Neuron (in vitro differentiated cells): ENCODE measurements at regions not wholly inside any gene's neighbourhood (a gene's known extent, or its start where the extent isn't known, plus 50 kb on each side); places are given as distances from the start of the nearest gene placed in this dataset.

ENCODE experiments used
- H2AFZ ChIP-seq: one replicate; pipeline ENCODE4 v1.6.1; 2013; ENCODE audit warnings: low read depth, mild to moderate bottlenecking, inconsistent platforms, low read length, moderate library complexity
- H3K27me3 ChIP-seq: one replicate; pipeline ENCODE4 v1.6.1; 2013; ENCODE audit warnings: low read length; ENCODE audit not compliant: insufficient read depth
- H3K36me3 ChIP-seq: one replicate; pipeline ENCODE4 v1.6.1; 2013; ENCODE audit warnings: low read length; ENCODE audit not compliant: insufficient read depth
- H3K4me1 ChIP-seq: one replicate; pipeline ENCODE4 v1.6.1; 2013; ENCODE audit warnings: low read length; ENCODE audit not compliant: insufficient read depth
- H3K4me3 ChIP-seq: 2 replicates; pipeline ENCODE4 v1.5.1; 2013; ENCODE audit warnings: mild to moderate bottlenecking, low read length, moderate library complexity
- H3K9me3 ChIP-seq: one replicate; pipeline ENCODE4 v1.6.1; 2013; ENCODE audit warnings: low read length

GRCh38 chr16:63623551-63624039 is 1498.3 kb downstream of the CDH11 start:
- Histone ChIP-seq H3K27me3 (no peaks in the 10 kb centered on the region), H3K9me3 (no peaks in the 10 kb centered on the region)

GRCh38 chr16:63618896-63619485 is 1502.9 kb downstream of the CDH11 start:
- no peak overlapping the region for H3K4me3 ChIP-seq
- H3K27me3 ChIP-seq = no peaks in the 10 kb centered on the region
- no peaks in the 10 kb centered on the region for H3K9me3 ChIP-seq
- H2AFZ ChIP-seq = no peak overlapping the region
- no peaks in the 10 kb centered on the region for H3K36me3 ChIP-seq
- H3K4me1 ChIP-seq = no peaks in the 10 kb centered on the region

More at GRCh38 chr16:63623551-63624039, 1498.3 kb downstream of the CDH11 start:
- Histone ChIP-seq H3K4me3 (no peak overlapping the region), H3K36me3 (no peaks in the 10 kb centered on the region), H3K4me1 (no peaks in the 10 kb centered on the region), H2AFZ (peak overlapping the region; percentile 28)

- no peak overlapping the region for H2AFZ ChIP-seq
- H3K9me3 ChIP-seq = no peaks in the 10 kb centered on the region
- no peaks in the 10 kb centered on the region for H3K4me1 ChIP-seq
- no peak overlapping the region for H3K4me3 ChIP-seq
- no peaks in the 10 kb centered on the region for H3K27me3 ChIP-seq
- H3K36me3 ChIP-seq = no peaks in the 10 kb centered on the region
Observed at GRCh38 chr16:63617990-63618763, 1503.7 kb downstream of the CDH11 start.

- H2AFZ ChIP-seq = no peak overlapping the region
- H3K27me3 ChIP-seq = no peaks in the 10 kb centered on the region
- no peak overlapping the region for H3K4me3 ChIP-seq
- no peaks in the 10 kb centered on the region for H3K4me1 ChIP-seq
- H3K9me3 ChIP-seq = no peaks in the 10 kb centered on the region
- H3K36me3 ChIP-seq = no peaks in the 10 kb centered on the region
Observed at GRCh38 chr16:63617047-63617989, 1504.5 kb downstream of the CDH11 start.

- H3K4me1 ChIP-seq = no peaks in the 10 kb centered on the region
- no peaks in the 10 kb centered on the region for H3K27me3 ChIP-seq
- H3K36me3 ChIP-seq = no peaks in the 10 kb centered on the region
- H2AFZ ChIP-seq = no peak overlapping the region
- no peaks in the 10 kb centered on the region for H3K9me3 ChIP-seq
- no peak overlapping the region for H3K4me3 ChIP-seq
Observed at GRCh38 chr16:63614429-63614828, 1507.4 kb downstream of the CDH11 start.

- Histone ChIP-seq H3K4me3 (no peak overlapping the region), H3K36me3 (no peaks in the 10 kb centered on the region), H3K27me3 (no peaks in the 10 kb centered on the region), H3K9me3 (no peaks in the 10 kb centered on the region), H3K4me1 (no peaks in the 10 kb centered on the region), H2AFZ (no peak overlapping the region)
Observed at GRCh38 chr16:63613701-63614100, 1508.2 kb downstream of the CDH11 start.

GRCh38 chr16:63612462-63613227 is 1509.2 kb downstream of the CDH11 start:
- H3K27me3 ChIP-seq = no peaks in the 10 kb centered on the region
- H3K4me1 ChIP-seq = no peaks in the 10 kb centered on the region
- no peak overlapping the region for H3K4me3 ChIP-seq
- H3K36me3 ChIP-seq = no peaks in the 10 kb centered on the region
- no peak overlapping the region for H2AFZ ChIP-seq
- no peaks in the 10 kb centered on the region for H3K9me3 ChIP-seq

GRCh38 chr16:63606778-63607177 is 1515.1 kb downstream of the CDH11 start:
- no peak overlapping the region for H2AFZ ChIP-seq
- no peaks in the 10 kb centered on the region for H3K36me3 ChIP-seq
- H3K9me3 ChIP-seq = no peaks in the 10 kb centered on the region
- H3K4me1 ChIP-seq = no peaks in the 10 kb centered on the region
- H3K27me3 ChIP-seq = no peaks in the 10 kb centered on the region
- H3K4me3 ChIP-seq = no peak overlapping the region

- no peak overlapping the region for H3K4me3 ChIP-seq
- no peak overlapping the region for H2AFZ ChIP-seq
Observed at GRCh38 chr16:63602206-63602927, 1519.5 kb downstream of the CDH11 start.

GRCh38 chr16:63596716-63597115 is 1525.1 kb downstream of the CDH11 start:
- Histone ChIP-seq H3K27me3 (no peaks in the 10 kb centered on the region), H3K36me3 (no peaks in the 10 kb centered on the region), H3K4me3 (no peak overlapping the region), H3K9me3 (no peaks in the 10 kb centered on the region), H3K4me1 (no peaks in the 10 kb centered on the region), H2AFZ (no peak overlapping the region)

More at GRCh38 chr16:63602206-63602927, 1519.5 kb downstream of the CDH11 start:
- Histone ChIP-seq H3K4me1 (no peaks in the 10 kb centered on the region), H3K36me3 (no peaks in the 10 kb centered on the region), H3K9me3 (no peaks in the 10 kb centered on the region), H3K27me3 (no peaks in the 10 kb centered on the region)

GRCh38 chr16:63592852-63593251 is 1529.0 kb downstream of the CDH11 start:
- Histone ChIP-seq H3K27me3 (no peaks in the 10 kb centered on the region), H3K4me1 (no peaks in the 10 kb centered on the region), H3K36me3 (no peaks in the 10 kb centered on the region)

GRCh38 chr16:63581570-63581969 is 1540.3 kb downstream of the CDH11 start:
- no peak overlapping the region for H3K4me3 ChIP-seq
- H3K36me3 ChIP-seq = no peaks in the 10 kb centered on the region
- peaks cover 9% of the 10 kb centered on the region for H3K4me1 ChIP-seq
- H3K27me3 ChIP-seq = no peaks in the 10 kb centered on the region
- H2AFZ ChIP-seq = no peak overlapping the region
- no peaks in the 10 kb centered on the region for H3K9me3 ChIP-seq

More at GRCh38 chr16:63592852-63593251, 1529.0 kb downstream of the CDH11 start:
- Histone ChIP-seq H2AFZ (no peak overlapping the region), H3K4me3 (no peak overlapping the region), H3K9me3 (no peaks in the 10 kb centered on the region)
